ENCODE measurements at regions not wholly inside any gene's neighbourhood (a gene's known extent, or its start where the extent isn't known, plus 50 kb on each side); places are given as distances from the start of the nearest gene placed in this dataset.

DNA sequence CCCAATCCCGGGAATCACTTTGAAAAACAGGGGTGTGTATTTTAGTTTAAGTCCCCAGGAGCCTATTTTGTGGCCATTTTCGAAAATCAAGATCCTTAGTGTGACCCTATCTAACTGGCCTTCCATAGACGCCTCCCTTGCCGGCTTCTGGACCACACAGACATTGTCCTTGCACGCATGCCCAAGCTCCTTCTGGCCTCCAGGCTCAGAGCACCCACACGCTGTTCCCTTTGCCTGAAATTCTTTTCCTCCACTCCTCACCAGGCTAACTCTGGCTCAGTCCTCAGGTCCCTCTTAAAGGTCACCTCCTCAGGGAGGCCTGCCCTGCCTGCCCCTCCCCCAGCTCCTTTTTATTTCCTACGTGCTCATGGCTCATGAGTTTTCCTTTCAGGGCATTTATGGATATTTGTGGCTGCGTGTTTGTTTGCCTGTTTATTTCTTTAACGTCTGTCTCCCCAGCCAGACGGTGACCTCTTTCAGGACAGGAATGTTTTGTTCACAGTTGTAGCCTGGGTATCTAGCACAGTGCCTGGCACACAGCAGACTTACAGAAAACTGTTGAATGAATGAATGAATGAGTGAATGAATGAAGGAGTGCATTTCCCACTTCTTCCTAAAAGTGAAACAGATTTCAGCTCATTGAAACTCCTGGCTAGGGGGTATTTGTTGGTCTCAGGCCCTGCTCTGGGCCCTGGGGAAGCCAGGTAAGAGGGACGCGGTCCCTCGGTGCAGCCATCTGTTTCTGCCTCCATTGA is 79.1 kb upstream of the IER5L start:
- no peak overlapping the region for H3K4me3 ChIP-seq (ENCODE audit: low read depth, low read length)
- TF ChIP-seq, protein P1, sequence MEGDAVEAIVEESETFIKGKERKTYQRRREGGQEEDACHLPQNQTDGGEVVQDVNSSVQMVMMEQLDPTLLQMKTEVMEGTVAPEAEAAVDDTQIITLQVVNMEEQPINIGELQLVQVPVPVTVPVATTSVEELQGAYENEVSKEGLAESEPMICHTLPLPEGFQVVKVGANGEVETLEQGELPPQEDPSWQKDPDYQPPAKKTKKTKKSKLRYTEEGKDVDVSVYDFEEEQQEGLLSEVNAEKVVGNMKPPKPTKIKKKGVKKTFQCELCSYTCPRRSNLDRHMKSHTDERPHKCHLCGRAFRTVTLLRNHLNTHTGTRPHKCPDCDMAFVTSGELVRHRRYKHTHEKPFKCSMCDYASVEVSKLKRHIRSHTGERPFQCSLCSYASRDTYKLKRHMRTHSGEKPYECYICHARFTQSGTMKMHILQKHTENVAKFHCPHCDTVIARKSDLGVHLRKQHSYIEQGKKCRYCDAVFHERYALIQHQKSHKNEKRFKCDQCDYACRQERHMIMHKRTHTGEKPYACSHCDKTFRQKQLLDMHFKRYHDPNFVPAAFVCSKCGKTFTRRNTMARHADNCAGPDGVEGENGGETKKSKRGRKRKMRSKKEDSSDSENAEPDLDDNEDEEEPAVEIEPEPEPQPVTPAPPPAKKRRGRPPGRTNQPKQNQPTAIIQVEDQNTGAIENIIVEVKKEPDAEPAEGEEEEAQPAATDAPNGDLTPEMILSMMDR (IDR thresholded peaks at IDR 0.05; ENCODE audit: borderline replicate concordance, insufficient read depth, low read depth, low read length) = no peak

DNA sequence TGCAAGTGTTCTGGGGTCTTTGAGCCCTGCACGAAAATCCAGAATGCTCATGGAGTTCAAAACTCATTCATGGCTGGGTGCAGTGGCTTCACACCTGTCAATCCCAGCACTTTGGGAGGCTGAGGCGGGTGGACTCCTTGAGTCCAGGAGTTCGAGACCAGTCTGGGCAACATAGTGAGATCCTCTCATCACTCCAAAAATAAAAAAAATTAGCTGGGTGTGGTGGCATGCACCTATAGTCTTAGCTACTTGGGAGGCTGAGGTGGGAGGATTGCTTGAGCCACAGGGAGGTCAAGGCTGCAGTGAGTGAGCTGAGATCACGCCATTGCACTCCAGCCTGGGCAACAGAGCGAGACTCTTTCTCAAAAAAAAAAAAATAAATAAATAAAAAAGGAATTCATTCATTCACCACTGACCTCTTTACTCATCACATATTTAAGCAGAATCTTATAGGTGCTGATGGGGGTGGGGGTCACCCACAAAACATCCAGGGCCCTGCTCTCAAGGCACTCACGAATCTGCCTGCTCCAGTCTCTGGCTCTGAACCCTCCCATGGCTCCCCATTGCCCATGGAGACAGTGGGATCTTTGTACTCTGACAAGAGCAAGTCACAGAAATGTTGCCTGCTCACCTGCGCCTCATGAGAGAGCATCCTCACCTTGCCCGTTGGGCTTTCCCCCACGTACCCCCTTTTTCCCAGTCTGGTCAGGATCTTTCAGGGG is 76.7 kb upstream of the IER5L start:
- TF ChIP-seq, protein P1 (IDR thresholded peaks at IDR 0.05; ENCODE audit: borderline replicate concordance, insufficient read depth, low read depth, low read length) = no peak
- H3K4me3 ChIP-seq (ENCODE audit: low read depth, low read length) = no peak overlapping the region

- no peak overlapping the region for H3K4me3 ChIP-seq (ENCODE audit: low read depth, low read length)
- TF ChIP-seq, protein P1 (IDR thresholded peaks at IDR 0.05; ENCODE audit: borderline replicate concordance, insufficient read depth, low read depth, low read length) = no peak
Measured at GRCh38 chr9:129253803-129254381, 75.8 kb upstream of the IER5L start.

DNA sequence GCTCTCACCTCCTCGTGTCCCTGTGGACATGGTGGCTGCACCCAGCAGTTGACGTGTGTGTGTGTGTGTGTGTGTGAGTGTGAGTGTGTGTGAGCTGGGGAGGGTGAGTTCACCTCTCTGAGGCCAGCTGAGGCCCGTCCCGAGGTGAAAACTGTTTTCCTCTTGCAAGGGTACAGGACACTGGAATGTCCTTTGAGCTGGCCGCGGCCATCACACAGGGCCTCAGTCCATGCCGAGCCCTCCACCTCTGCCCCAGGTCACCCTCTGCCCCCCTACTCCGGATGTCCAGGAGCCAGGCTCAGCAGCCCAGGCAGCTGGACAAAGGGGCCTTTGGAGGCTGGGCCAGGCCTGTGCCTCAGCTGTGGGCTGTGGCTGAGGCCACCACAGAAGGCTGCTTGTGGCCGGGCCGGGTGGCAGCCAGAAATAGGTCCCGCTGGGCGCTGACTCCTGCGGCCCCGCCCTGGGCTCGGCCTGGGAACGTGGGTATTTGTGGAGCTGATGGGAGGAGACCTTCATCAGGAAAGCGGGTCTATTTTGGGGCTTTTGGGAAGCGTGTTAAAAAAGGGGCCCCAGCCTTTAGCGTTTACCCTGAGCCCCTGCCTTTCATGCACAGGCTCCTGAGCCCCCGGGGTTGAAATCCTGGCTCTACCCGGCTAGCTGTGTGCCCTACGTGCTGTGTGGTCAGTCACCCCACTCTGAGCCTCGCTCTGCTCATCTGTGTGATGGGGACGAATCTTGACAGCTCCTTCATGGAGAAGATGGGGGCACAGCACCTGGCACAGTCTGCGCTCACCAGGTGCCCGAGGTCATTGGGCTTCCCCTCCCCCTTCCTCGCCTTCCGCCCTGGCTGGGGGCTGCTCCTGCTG is 75.1 kb upstream of the IER5L start:
- H3K4me3 ChIP-seq (ENCODE audit: low read depth, low read length) = no peak overlapping the region
- TF ChIP-seq, protein P1 (IDR thresholded peaks at IDR 0.05; ENCODE audit: borderline replicate concordance, insufficient read depth, low read depth, low read length) = no peak

DNA sequence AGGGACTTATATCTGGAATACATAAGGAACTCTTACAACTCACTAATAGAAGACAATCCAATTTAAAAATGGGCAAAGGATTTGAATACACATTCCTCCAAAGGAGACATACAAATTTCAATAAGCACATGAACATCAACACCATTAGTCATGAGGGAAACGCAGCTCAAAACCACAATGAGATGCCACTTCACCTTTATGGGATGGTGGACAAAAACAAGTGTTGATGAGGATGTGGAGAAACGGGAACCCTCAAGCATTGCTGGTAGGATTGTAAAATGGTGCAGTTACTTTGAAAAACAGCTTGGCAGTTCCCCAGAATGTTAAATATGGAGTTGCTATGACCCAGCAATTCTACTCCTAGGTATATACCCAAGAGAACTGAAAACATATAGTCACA is 72.7 kb upstream of the IER5L start:
- H3K4me3 ChIP-seq (ENCODE audit: low read depth, low read length) = no peak overlapping the region
- TF ChIP-seq, protein P1 (IDR thresholded peaks at IDR 0.05; ENCODE audit: borderline replicate concordance, insufficient read depth, low read depth, low read length) = no peak

DNA sequence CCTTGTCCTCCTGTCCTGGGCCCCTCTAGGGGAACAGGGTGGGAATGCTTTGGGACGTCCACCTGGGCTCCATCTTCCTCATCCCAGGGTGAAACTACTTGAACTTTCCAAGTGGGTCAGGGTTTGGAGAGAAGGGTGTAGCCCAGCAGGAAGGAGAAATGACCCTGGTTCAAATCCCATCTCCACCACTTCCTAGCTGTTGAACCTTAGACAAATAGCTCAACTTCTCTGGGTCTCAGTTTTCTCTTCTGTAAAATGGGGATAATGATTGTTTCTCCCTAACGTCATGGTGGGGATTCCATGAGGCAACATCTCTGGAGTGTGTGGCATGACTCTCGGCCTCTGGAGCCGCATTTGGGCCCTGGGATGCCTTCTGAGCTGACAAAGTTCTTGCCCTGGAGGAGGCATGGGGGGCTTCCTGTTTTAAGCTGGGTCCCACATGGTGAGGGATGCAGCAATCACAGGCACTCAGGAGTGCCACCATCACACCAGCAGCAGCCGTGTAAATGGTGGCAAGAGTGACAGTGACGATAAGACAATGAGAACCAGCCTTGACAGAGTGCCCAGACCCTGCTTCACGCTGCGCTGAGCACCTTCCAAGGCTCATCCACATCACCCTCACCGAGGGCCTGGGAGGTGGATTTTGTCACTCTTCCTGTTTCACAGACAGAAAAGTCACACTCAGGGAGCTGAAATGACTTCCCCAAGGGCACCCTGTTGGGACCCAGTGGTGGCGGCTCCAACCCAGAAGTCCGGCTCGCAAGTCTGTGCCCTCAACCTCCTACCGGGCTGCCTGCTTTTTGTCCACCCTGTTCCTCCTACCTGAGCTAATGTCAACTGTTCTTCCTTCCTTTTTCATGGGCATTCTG is 69.5 kb upstream of the IER5L start:
- TF ChIP-seq, protein P1 (IDR thresholded peaks at IDR 0.05; ENCODE audit: borderline replicate concordance, insufficient read depth, low read depth, low read length) = no peak

More for the DNA sequence above, 69.5 kb upstream of the IER5L start:
- H3K4me3 ChIP-seq (ENCODE audit: low read depth, low read length) = no peak overlapping the region
